K562 (cell line): ENCODE measurements at regions not wholly inside any gene's neighbourhood (a gene's known extent, or its start where the extent isn't known, plus 50 kb on each side); places are given as distances from the start of the nearest gene placed in this dataset.

Experiments
- ATAC-seq: fragments of 200-7000 bp; cut with Tn5 transposase; 3 replicates; pipeline ENCODE4 v1.9.1; 2020; ENCODE audit warnings: moderate library complexity
- BruUV-seq: library from RNA; stranded (reverse); fragments of 400-500 nt; replicated peaks from 2 replicates; lab custom pipeline; 2021; lab: Mats Ljungman, UMichigan
- CTCF ChIA-PET: fragments of 300-600 bp; formaldehyde crosslinking; extraction: SDS; loops from one replicate; lab custom pipeline; 2021; ENCODE audit warnings: low intra/inter-chr PET ratio; lab: Yijun Ruan, JAX
- POLR2A ChIA-PET: fragments of 300-600, 350-650 bp; sonication (Branson Sonifier 250); formaldehyde crosslinking; extraction: SDS; loops from one replicate; lab custom pipeline; 2021; ENCODE audit warnings: antibody characterized with exemption, inconsistent platforms; lab: Yijun Ruan, JAX
- DNase-seq, 4 experiments: peaks; one replicate each; pipeline versions ENCODE4 v3.0.0 to v3.0.0-alpha.2; 2011 to 2018; ENCODE audit warnings: low spot score in 3 of 4, mixed read lengths in 3 of 4; ENCODE audit errors: extremely low read depth in 1 of 4
- FAIRE-seq: peaks from 2 replicates; lab custom pipeline; 2011; peaks lifted over from hg19 to GRCh38; lab: Jason Lieb, UNC
- H2AFZ ChIP-seq: 2 replicates; pipeline ENCODE4 v1.6.0; 2011; ENCODE audit warnings: low read depth, low read length, control low read depth, inconsistent platforms
- H3K27ac ChIP-seq: fragments of 200-600 bp; 3 replicates; pipeline ENCODE4 v1.8.0; 2011; ENCODE audit warnings: low read depth, mild to moderate bottlenecking, control low read depth, inconsistent platforms, low read length, moderate library complexity, mixed read lengths; ENCODE audit errors: extremely low read depth
- H3K27me3 ChIP-seq, 2 experiments: fragments of 300-600 bp in 1 of 2; 2 replicates in 1 of 2; 3 replicates in 1 of 2; pipeline versions ENCODE4 v1.6.0 to v1.8.0; 2011; ENCODE audit warnings: inconsistent platforms in 2 of 2, low read length in 2 of 2, mild to moderate bottlenecking in 1 of 2, mixed read lengths in 1 of 2, moderate library complexity in 1 of 2; ENCODE audit not compliant: control insufficient read depth in 2 of 2, insufficient read depth in 2 of 2
- H3K36me3 ChIP-seq: fragments of 300-600 bp; 3 replicates; pipeline ENCODE4 v1.8.0; 2011; ENCODE audit warnings: mild to moderate bottlenecking, low read length, inconsistent platforms; ENCODE audit not compliant: control insufficient read depth, insufficient read depth
- H3K4me1 ChIP-seq, 2 experiments: fragments of 200-600 bp in 1 of 2; replicated peaks in 1 of 2; 2 replicates in 1 of 2; 3 replicates in 1 of 2; pipeline versions ENCODE4 v1.5.1 to v1.8.0; 2011; ENCODE audit warnings: inconsistent platforms in 2 of 2, low read length in 2 of 2, mild to moderate bottlenecking in 1 of 2, mixed read lengths in 1 of 2, moderate library complexity in 1 of 2; ENCODE audit not compliant: control insufficient read depth in 2 of 2, insufficient read depth in 2 of 2
- H3K4me2 ChIP-seq: 2 replicates; pipeline ENCODE4 v1.6.1; 2011; ENCODE audit warnings: low read length, control low read depth, inconsistent platforms, mixed read lengths; ENCODE audit not compliant: insufficient read depth
- H3K4me3 ChIP-seq: fragments of 200-600 bp; sonication (generic), shearing (Covaris generic); 2 replicates; pipeline ENCODE4 v1.5.1; 2016; ENCODE audit warnings: control low read depth, inconsistent platforms
- H3K79me2 ChIP-seq: fragments of 200-600 bp; 3 replicates; pipeline ENCODE4 v1.8.0; 2011; ENCODE audit warnings: low read length, inconsistent platforms; ENCODE audit not compliant: control insufficient read depth, insufficient read depth
- H3K9ac ChIP-seq, 2 experiments: 2 replicates each; pipeline versions ENCODE4 v1.6.0 to v1.6.1; 2011; ENCODE audit warnings: low read depth in 2 of 2, low read length in 2 of 2, control low read depth in 1 of 2, inconsistent platforms in 1 of 2, mild to moderate bottlenecking in 1 of 2, mixed read lengths in 1 of 2; ENCODE audit not compliant: insufficient read depth in 1 of 2
- H3K9me1 ChIP-seq: one replicate; pipeline ENCODE4 v1.6.0; 2011; ENCODE audit warnings: inconsistent platforms, mild to moderate bottlenecking, low read length, moderate library complexity; ENCODE audit not compliant: control insufficient read depth, insufficient read depth
- H3K9me3 ChIP-seq: replicated peaks from 2 replicates; pipeline ENCODE4 v1.5.1; 2011; ENCODE audit warnings: low read depth, low read length, inconsistent platforms; ENCODE audit not compliant: control insufficient read depth, insufficient read depth
- H4K20me1 ChIP-seq: replicated peaks from 2 replicates; pipeline ENCODE4 v1.6.1; 2011; ENCODE audit warnings: low read length, inconsistent platforms, mixed read lengths; ENCODE audit not compliant: control insufficient read depth, insufficient read depth
- ARID3A ChIP-seq: IDR thresholded peaks from 2 replicates; pipeline ENCODE4 v1.6.1; 2012; ENCODE audit warnings: low read depth, low read length, improper control_type of control experiment, borderline replicate concordance
- CSDE1 ChIP-seq, 2 experiments: fragments of 450-650 bp; IDR thresholded peaks; 2 replicates each; pipeline ENCODE4 v1.6.1; 2016; ENCODE audit warnings: mild to moderate bottlenecking in 1 of 2
- DDX20 ChIP-seq: fragments of 450-650 bp; IDR thresholded peaks from 2 replicates; pipeline ENCODE4 v1.6.1; 2016; ENCODE audit warnings: missing genetic modification characterization, low read depth, mild to moderate bottlenecking, missing compliant biosample characterization, moderate library complexity
- DMBX1 ChIP-seq: fragments of 250-450 bp; sonication (Bioruptor Pico); IDR thresholded peaks from 2 replicates; pipeline ENCODE4 v1.8.0; 2022; ENCODE audit warnings: inconsistent platforms, mild to moderate bottlenecking, moderate library complexity, borderline replicate concordance
- ETV5 ChIP-seq: sonication (generic); formaldehyde crosslinking; IDR thresholded peaks from 2 replicates; pipeline ENCODE4 v1.4.0; 2020; ENCODE audit warnings: low read depth, mild to moderate bottlenecking, missing genetic modification reagents
- KLF13 ChIP-seq: fragments of 450-650 bp; IDR thresholded peaks from 2 replicates; pipeline ENCODE4 v1.6.1; 2016; ENCODE audit warnings: missing genetic modification characterization, low read depth, mild to moderate bottlenecking, missing compliant biosample characterization, moderate library complexity, borderline replicate concordance
- PKNOX1 ChIP-seq: fragments of 450-650 bp; IDR thresholded peaks from 2 replicates; pipeline ENCODE4 v1.6.1; 2016
- POLR2B ChIP-seq: fragments of 450-650 bp; IDR thresholded peaks from 2 replicates; pipeline ENCODE4 v1.6.1; 2018; ENCODE audit warnings: low read depth; ENCODE audit not compliant: partially characterized antibody
- TRIM24 ChIP-seq, 2 experiments: fragments of 450-650 bp; IDR thresholded peaks; 2 replicates each; pipeline ENCODE4 v1.6.1; 2016
- ZNF79 ChIP-seq: fragments of 250-450 bp; sonication (Bioruptor Pico); IDR thresholded peaks from 2 replicates; pipeline ENCODE4 v1.4.0; 2020; ENCODE audit warnings: low read depth, mild to moderate bottlenecking, moderate library complexity
- WGBS: fragments of 100-300 bp; shearing (Covaris generic); methylation state at CpG from one replicate; pipeline ENCODE4 v1.1.6; 2016; ENCODE audit warnings: low coverage, mixed read lengths; ENCODE audit not compliant: insufficient coverage; ENCODE audit errors: missing lambda C conversion rate; 5-methylcytosine and 5-hydroxymethylcytosine counted together
- in situ Hi-C: fragments of 300-500 bp; cut with MboI; formaldehyde crosslinking; loops from 4 replicates; pipeline ENCODE4 v1.15.0; 2018; ENCODE audit warnings: inconsistent platforms, mixed read lengths
- intact Hi-C: fragments of 100-400 bp; cut with micrococcal nuclease; formaldehyde crosslinking; loops from 2 replicates; pipeline ENCODE4 v1.14.2; 2022
- TF ChIP-seq, protein P1 (sequence below): fragments of 250-450 bp; sonication (Bioruptor Pico); IDR thresholded peaks from 2 replicates; pipeline ENCODE4 v1.4.0; 2020; ENCODE audit warnings: mild to moderate bottlenecking

- in situ Hi-C loops (no loop called here), intact Hi-C loops (no loop called here)
- TF ChIP-seq CSDE1 (IDR thresholded peaks at IDR 0.05) (no peak), KLF13 (no peak), DMBX1 (CRISPR knock-in tag) (no peak), ARID3A (no peak), TRIM24 (IDR thresholded peaks at IDR 0.05) (no peak), ETV5 (no peak), POLR2B (no peak), ZNF79 (CRISPR knock-in tag) (no peak), PKNOX1 (no peak), DDX20 (no peak)
- TF ChIP-seq, protein P1, sequence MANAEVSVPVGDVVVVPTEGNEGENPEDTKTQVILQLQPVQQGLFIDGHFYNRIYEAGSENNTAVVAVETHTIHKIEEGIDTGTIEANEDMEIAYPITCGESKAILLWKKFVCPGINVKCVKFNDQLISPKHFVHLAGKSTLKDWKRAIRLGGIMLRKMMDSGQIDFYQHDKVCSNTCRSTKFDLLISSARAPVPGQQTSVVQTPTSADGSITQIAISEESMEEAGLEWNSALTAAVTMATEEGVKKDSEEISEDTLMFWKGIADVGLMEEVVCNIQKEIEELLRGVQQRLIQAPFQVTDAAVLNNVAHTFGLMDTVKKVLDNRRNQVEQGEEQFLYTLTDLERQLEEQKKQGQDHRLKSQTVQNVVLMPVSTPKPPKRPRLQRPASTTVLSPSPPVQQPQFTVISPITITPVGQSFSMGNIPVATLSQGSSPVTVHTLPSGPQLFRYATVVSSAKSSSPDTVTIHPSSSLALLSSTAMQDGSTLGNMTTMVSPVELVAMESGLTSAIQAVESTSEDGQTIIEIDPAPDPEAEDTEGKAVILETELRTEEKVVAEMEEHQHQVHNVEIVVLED = no peak
- no peak overlapping the region for H3K4me2 ChIP-seq
- H3K27ac ChIP-seq = no peak overlapping the region
- no peaks in the 10 kb centered on the region for H4K20me1 ChIP-seq
- POLR2A ChIA-PET = no interaction called here
- CTCF ChIA-PET = no interaction called here
- 0% methylated on average over 2 of the region's 2 CpGs for WGBS
- H3K79me2 ChIP-seq = no peaks in the 10 kb centered on the region
- no peaks in the 10 kb centered on the region; the same call in 1 of the 2 replicates for H3K9me3 ChIP-seq
- no peaks in the 10 kb centered on the region for H3K36me3 ChIP-seq
- no peaks in the 10 kb centered on the region for H3K4me1 ChIP-seq
- H3K9ac ChIP-seq = no peak overlapping the region
- no peak overlapping the region for H2AFZ ChIP-seq
- no peaks in the 10 kb centered on the region for H3K9me1 ChIP-seq
- no peaks in the 10 kb centered on the region for H3K27me3 ChIP-seq
- BruUV-seq = no TSS peak
- no peak for FAIRE-seq
- no peak overlapping the region for H3K4me3 ChIP-seq
- no peak for DNase-seq
- no peak for ATAC-seq
Observed at GRCh38 chr4:117783716-117784115, 250.6 kb upstream of the NDST3 start.
